Muscle of arm (tissue), 1 donor: ENCODE measurements at regions not wholly inside any gene's neighbourhood (a gene's known extent, or its start where the extent isn't known, plus 50 kb on each side); places are given as distances from the start of the nearest gene placed in this dataset.
"Not testable (repeated sequence)": the region's sequence is repeated elsewhere in the genome, so short reads cannot be mapped to it uniquely, and the experiment has no call there.

Experiments used
- DNase-seq: peaks from one replicate; pipeline ENCODE4 v3.0.0-alpha.2; 2013

DNA sequence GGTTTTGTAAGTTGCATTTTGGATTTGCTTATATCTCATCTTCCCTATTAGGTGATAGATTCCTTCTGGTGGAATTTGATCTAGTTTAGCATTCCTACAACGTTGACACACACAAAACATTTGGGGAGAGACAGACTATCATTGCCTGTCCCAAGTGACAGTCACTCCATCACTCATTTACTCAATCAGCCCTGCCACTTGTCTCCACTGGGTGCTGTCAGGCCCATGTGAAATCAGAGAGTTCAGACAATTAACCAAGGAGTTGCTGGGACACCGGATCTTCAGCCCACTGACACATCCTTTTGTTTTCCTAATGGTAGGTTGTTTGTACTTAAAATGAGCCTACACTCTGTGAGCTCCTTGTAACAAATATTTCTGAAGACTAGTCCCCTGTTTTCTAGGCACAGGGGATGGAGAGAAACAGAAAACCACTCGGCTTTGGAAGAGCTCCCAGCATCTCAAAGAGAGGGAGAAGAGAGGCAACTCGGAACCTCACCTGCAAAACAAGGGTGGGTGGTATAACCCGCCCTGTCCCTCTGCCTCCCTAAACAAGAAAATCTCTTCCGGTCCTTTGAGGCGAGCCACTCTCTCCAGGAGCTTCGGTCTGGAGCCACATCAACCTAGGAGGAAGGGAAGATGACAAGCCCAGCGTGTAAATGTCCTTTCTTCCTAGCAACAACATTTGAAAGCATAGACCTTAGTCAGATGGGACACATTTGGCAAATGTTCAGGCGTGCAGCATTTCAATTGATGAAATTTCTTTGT, 440.9 kb upstream of the KLF12 start:
- DNase-seq, result no peak

DNA sequence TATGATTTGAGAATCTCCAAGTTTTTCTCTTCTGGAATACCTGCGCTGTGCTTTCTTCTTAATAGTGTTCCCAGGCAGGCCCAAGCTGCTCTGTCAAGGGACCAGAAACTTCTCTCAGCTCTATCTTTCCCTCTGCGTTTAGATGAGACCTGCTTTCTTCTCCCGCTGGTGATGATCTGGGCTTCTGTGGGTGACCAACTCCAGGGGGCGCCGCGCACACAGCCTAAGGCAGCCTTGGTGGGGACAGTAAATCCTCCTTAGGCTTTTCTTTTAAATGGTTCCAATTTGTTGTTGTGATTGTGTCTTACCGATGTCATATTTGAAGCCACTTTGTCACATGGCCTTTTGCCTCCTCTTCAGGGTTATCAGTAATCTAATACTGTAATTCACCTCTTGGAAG, 439.4 kb upstream of the KLF12 start:
- DNase-seq, result no peak

DNA sequence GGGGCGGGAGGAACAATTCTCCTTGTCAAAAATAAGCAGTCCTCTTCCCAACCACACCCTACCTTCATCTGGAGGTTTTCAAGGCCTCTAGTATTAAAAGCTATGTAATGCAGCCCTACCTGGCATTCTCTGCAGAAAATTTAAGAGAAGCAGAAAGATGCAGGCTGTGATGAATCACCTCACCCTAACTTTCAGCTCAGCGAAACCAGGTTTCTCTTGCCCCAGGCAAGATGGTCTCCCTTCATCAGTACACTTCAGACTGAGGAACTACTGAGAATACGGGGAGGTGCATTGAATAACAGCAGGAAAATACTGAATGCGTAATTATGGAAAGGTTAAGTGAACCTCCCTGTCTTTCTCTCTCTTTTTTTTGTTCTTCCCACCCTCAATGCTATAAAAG, 437.6 kb upstream of the KLF12 start:
- no peak for DNase-seq

DNA sequence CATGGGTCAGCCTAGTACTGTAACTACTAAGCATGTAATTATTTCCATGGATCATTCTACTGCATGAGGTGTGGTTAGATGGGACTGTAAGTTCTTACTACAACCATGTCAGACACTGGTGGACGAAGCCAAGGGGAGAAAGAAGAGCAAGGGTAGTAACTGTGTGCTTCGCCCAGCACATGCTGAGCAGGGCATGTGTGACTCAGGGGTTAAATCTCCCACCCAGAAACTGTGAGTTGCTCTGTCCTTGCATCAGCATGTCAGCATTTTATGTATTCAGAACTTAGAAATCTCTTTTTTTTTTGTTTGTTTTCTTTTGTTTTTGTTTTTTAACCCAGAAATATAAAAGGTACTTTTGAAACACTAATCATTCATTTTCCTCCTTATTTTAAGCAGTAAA, 436.6 kb upstream of the KLF12 start:
- DNase-seq, result no peak

DNA sequence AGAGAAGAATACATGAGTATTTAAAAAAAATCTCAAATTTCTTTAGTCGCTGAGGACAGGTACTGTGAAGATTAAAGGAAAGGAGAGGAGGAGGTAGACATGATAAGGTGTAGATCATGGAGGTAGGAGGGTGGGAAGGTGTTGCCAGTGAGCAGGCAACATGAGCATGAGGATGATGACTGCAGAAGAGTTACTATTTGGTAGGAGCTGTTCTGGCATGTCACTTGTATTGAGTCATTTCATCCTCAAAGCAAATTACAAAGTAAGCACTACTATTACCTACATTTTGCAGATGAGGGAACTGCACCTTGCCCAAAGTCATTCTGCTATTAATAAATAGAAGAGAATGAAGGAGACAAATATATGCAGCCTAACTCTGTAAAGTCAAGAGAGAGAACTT, 435.8 kb upstream of the KLF12 start:
- DNase-seq, result no peak

DNA sequence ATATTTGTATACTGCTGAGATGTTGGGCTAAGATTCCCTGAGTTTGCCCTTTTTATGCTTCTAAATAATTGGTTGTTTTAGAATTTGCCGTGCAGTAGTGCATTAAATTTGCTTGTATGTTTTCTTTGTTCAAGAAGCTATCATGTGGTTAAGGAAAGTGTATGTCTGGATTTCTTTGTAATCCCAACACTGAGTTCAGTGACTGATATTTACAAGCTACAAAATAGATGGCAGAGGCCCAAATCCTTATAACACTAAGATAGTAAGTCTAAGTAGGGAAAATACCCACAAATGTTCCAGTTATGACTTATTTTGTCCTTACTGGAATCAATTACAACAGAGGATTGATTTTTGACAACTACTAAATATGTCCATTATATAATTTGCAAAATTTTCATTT, 435.0 kb upstream of the KLF12 start:
- DNase-seq, result no peak

DNA sequence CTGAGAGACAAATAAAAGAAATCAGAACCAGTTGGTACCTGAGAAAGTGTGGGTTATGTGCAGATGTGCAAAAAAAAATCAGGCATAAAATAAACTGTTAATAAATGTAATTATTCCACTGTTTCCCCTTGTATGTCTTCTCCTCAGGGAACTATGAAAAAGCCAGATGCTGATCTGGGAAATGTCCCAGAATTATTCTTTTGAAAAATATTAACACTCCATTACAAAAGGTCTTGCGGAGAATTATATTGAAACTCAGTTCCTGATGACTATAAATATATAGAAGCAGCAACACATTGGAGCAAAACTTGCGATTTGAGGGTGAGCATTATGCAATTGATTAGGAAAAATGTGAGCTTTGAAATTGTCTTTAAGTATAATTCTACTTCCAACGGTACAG, 433.3 kb upstream of the KLF12 start:
- no peak for DNase-seq

DNA sequence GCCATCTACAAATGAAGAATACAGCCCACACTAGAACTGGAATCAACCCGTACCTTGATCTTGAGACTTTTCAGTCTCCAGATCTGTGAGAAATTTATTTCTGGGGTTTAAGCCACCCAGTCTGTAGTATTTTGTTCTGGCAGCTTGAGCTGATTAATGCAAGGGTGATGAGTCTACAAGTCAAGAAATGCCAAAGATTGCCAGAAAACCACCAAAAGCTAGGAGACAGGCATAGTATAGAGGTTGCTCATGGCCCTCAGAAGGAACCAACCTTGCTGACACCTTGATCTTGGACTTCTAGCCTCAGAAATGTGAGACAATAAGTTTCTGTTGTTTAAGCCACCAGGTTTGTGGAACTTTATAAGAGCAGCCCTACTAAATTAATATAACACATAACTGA, 428.2 kb upstream of the KLF12 start:
- DNase-seq, result no peak

DNA sequence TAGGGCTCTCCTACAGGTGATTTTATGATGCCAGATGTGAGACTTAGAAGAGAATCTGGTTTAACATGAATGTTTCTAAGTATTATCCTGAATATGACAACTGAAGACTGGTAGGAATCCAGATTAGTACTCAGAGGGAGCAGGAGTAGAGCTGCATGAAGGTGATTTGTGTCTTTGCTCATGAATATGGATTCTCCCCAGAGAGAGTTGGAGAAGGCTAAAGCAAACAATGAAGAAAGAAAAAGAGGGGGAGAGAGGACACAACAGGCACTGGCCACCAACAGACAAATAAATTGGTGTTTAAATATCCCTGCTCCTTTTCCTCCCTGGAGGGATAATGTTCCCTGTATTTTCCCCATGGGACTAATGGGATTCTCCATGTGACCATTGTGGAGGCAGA, 427.0 kb upstream of the KLF12 start:
- DNase-seq, result no peak

DNA sequence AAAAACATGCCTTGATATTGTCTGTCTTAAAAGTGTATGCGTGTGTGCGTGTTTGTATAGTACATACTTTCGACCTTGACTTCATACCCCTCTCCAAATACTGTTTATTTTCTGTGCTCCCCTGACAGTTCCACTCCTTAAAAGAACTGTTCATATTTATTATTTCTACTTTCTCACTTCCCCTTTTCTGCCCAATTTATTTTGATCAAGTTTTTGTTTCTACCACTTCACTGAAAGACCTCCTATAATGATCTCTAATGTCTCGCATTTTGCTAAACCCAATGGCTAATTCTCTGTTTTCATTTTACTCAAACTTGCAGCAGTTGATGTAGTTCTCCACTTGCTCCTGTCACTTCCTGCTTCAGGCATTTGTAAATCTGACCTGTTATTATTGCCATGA, 426.1 kb upstream of the KLF12 start:
- no peak for DNase-seq

DNA sequence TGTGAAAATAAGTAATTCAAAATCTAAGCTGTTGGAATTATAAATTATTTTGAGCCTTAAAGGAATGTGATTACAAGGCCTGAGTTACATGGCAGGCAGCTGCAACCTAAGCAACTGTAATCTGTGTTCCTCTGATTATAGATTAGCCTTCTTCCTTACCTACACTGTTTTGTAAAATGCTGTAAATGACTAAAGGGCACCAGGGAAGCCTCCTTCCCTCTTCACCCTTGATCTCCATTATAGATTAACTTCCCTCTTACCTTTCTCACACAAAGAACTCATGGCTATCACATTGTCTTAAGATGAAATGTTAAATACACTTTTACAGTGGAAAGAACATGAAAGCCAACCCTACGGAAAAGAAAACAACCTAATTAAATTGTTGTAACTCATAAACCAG, 423.7 kb upstream of the KLF12 start:
- no peak for DNase-seq

DNA sequence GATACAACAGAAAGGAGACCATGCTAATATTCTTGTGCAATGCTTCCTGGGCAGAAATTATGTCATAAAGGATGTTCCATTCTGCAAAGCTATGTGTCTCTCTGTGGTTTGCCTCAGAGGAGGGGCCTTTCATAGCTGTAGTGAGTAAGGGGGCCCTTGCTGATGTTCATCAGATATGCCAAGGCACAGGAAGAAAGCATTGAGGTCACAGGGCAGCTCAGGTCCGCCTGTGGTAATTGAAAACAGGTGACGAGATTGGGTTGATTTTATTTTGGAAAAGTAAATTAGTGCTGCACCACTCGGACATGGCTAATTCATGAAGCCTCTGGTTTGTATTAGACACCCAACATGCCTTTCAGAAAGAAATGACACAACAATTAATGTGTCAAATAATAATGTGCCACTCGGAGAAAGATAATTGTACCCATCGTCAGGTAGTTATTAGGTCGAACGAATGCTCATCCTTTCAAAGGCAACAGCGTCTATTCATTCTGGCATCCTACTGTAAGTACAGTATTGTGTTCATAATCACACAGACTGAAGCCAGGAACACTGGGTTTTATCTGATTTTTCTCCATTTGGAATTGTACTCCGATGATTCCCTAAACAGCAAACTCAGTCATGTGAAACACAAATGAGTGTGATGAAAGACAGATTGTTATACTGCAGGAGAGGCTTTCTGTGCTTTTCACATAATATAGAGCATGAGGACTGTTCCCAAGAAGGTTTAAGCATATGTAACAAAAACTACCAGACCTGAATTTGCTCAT, 421.6 kb upstream of the KLF12 start:
- DNase-seq, result no peak

DNA sequence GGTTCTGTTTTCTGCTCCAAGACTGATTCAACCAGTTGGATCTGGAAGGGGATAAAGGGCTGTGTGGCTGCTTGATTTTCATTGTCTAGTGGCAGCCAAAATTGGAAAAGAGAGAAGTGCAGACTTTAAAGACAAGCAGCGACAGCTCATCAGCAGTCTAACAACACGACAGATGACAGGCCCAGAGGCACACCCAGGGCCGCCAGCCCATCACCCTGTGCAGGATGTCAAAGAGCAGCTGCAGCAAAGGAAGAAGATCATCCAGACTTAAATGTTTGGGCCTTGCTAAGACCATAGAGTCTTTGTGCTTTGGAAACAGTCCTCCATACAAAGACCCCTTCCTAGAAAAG, 421.0 kb upstream of the KLF12 start:
- DNase-seq, result no peak

DNA sequence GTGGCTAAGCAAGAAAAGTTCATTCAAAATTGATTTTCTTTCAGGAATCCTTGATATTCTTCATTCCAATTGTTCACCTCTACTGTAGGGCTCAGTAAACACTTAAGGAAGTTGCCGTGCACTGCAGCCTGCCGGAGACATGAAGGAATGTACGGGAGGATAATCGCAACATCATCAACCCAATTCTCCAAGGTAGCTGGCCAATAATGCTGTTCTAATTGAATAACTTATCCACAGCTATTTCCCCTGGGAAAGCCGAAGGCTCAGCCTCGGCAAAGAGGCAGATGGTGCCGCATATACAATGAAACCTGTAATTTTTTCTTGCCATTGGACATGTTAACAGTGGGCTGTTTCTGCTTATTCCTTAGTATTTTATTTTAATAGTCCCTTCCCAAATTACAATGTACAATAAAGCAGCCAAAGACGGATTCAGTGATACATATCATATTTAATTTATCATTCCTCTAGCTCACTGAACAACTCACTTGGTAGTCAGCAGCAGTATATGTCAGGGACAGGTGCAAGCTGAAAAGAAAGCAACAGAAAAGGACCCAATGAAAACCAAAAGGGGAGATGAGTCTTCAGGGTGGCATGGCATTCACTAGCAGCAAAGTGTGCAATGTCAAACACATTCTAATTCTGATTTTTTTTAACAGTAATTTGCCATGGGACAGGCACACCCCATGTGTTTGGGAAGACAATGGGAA, 420.5 kb upstream of the KLF12 start:
- no peak for DNase-seq

DNA sequence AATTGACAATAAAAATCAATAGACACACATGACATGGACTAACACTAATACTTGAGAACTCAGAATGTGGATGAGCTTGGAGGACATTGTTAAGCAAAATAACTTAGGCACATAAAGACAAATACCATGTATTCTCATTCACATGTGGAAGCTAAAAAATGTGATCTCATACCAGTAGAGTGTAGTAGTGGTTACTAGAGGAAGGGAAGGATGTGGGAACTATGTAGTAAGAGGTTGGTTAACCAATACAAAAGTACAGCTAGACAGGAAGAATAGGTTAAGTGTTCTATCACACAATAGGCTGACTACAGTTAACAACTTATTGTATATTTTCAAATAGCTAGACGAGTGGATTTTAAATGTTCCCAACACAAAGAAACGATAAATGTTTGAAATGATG, 415.8 kb upstream of the KLF12 start:
- DNase-seq, result no peak

DNA sequence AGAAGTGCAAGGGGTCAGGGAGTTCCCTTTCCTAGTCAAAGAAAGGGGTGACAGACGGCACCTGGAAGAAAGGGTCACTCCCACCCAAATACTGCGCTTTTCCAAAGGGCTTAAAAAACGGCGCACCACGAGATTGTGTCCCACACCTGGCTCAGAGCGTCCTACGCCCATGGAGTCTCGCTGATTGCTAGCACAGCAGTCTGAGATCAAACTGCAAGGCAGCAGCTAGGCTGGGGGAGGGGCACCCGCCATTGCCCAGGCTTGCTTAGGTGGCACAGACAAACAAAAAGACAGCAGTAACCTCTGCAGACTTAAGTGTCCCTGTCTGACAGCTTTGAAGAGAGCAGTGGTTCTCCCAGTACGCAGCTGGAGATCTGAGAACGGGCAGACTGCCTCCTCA, 402.4 kb upstream of the KLF12 start:
- not testable (repeated sequence) for DNase-seq

DNA sequence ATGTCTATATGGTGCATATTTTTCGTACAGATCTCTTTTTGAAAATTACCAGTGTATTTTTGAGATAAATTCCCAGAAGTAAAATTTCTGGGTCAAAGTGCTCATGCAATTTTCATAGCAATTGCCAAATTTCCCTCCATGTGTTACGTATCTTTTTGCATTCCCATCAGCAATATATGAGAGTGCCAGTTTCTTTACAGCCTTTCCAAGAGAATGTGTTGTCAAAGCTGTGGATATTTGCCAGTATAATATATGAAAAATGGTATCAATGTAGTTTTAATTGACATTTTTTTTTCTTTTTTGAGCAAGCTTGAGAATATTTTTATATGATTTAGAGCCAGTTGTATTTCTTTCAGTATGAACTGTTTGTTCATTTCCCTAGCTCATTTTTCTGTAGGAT, 399.0 kb upstream of the KLF12 start:
- DNase-seq, result no peak

DNA sequence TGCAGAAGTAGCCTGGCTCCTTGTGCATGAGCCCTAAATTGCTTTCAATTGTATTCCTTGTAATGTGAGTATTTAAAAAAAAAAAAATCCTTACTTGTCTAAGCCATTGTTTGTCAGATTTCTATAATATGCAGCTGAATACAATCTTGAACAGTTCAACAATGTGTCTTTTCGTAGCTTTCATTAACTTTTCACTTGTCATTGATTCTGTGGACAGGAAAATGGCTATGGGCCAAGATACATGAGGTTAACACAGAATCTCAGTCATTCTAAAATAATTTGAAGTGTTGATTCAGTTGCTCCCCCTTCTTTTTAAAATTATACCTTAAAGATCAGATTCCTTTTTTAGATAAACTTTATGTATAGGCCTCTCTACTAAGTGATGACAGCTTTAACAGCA, 395.8 kb upstream of the KLF12 start:
- no peak for DNase-seq

DNA sequence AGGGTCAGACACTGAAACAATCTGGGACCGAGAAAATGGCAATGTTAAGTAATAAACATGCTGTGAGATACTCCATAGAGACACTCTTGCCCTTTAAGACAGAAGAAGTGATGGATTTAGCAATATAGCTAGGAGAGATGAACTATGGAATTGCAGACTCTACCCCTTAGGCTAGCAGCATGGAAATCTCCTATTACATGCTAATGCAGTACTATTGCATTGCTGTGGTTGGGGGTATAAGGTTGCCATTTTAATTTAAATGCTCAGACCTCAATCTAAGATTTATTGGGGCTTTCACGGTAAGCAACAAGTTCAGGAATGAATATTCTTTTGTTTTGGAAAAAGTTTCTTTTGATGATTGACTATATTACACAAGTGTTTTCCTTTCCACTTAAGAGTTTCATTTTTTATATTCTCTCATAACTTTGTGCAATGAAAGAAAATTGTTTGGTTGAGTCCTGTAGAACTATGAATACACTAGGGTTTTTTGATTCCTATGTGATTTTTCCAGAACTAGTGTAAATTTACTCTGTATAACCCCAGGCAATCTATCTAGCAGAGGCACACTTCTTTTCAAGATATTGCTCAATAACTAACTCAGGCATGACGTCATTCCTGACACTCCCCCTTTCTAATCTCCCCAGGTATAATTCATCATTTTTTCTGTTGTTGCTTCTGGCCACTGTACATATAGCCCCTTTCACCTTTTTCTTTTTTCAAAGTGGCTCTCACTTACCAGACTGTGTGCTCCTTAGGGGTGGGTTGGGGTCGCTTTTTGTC, 394.7 kb upstream of the KLF12 start:
- no peak for DNase-seq

DNA sequence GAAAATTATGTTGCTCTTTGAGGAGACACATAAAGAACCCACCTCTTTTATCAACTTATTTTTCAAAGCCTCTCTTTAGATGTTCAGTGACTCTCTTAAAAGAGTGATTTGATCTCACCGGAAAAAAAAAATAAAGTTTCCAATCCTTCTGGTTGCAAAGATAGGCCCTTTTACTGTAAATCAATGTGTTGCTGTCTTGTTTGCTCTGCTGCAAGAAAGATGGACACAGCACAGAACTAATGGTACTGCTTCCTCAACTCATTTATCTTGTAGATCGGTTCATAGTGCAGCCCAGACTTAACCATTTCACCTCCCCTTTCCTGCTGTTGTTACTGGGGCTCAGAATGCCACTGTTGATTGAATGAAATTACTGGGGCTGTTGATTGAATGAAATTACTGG, 388.9 kb upstream of the KLF12 start:
- no peak for DNase-seq

DNA sequence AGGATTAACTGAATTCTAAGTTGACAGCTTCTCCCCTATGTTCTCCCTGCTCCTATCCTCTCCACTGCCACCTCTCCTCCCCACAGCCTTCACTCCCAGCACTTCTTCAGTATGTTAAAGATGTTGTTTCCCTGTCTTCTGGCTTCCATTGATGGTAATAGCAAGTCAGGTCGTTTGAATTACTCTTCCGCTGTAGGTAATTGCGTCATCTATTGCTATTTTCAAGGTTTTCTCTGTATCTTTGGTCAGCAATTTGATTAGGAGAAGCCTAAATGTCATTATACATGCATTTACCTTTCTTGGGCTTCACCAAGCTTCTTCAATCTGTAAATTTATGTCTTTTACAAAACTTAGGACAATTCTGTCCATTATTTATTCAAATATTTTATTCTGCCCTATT, 377.3 kb upstream of the KLF12 start:
- DNase-seq, result no peak

DNA sequence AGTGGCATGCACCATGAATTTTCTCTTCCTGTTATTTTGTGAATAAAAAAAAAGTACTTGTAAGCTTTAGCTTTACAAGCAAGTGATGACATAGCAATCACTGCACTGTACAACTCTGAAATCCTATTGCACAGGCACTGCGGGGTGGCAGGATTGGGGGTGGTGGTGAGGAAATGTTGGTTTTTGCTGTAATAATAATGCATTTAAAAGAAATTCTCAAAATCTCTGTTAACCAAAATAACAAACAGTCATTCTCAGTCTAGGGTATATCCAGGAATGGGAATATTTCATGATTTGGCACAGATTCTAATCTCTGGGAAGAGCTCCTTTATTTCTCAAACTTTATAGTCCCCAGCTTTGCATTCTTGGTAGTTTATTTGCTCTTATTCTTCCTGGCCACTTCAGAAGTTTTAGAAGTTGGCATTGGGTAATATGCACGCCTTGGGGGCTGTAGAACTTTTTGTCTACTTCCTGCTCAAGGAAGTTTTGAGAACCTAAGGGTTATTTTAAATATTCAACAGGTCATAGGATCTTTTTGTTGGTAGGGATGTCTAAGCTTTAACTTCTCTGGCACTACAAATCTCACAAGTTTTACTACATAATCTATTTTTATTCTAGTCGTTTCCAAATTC, 353.0 kb upstream of the KLF12 start:
- DNase-seq, result no peak
